Keratinocyte (primary cell): ENCODE measurements at regions not wholly inside any gene's neighbourhood (a gene's known extent, or its start where the extent isn't known, plus 50 kb on each side); places are given as distances from the start of the nearest gene placed in this dataset.

Experiments
- CTCF ChIP-seq, 3 experiments: IDR thresholded peaks in 1 of 3; conservative IDR thresholded peaks in 1 of 3; optimal IDR thresholded peaks in 1 of 3; 2 replicates in 2 of 3; 3 replicates in 1 of 3; pipeline versions ENCODE3 to v1.5.1; 2011; ENCODE audit warnings: low read length in 3 of 3, mild to moderate bottlenecking in 3 of 3, moderate library complexity in 2 of 3, control low read depth in 1 of 3, inconsistent platforms in 1 of 3; ENCODE audit not compliant: insufficient read depth in 2 of 3; ENCODE audit errors: extremely low read depth in 1 of 3
- EZH2 ChIP-seq: IDR thresholded peaks from one replicate; pipeline ENCODE4 v1.6.1; 2012; ENCODE audit warnings: inconsistent platforms, mild to moderate bottlenecking, low read length, moderate library complexity

GRCh38 chr6:145020114-145020513 is 715.2 kb downstream of the EPM2A start:
- TF ChIP-seq CTCF (optimal IDR thresholded peaks at IDR 0.05 in 1 of 3, IDR thresholded peaks at IDR 0.05 in 1 of 3, conservative IDR thresholded peaks at IDR 0.05 in 1 of 3; ENCODE audit: extremely low read depth in 1 of 3, insufficient read depth in 2 of 3, low read length in 3 of 3): no peak
- TF ChIP-seq EZH2: no peak
